ENCODE measurements at regions not wholly inside any gene's neighbourhood (a gene's known extent, or its start where the extent isn't known, plus 50 kb on each side); places are given as distances from the start of the nearest gene placed in this dataset.
A peak's percentile ranks its signal among the peaks of the same experiment; 100 is the strongest.

DNA sequence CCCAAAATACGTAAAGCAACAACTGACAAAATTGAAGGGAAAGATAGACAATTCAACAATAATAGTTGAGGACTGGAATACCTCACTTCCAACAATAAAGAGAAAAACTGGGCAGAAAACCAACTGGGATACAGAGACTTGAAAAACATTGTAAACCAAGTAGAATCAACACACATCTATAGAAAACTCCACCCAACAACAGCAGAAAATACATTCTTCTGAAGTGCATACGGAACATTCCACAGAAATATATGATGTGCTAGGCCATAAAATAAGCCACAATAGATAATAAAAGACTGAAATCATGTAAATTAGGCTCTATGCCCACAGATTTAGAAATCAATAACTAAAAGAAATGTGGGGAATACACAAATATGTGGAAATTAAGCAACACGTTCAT lies 98.4 kb upstream of the THBS1 start:
- no peaks in the 10 kb centered on the region for H3K36me3 Mint-ChIP-seq (ENCODE audit: insufficient read depth)
- H3K27me3 Mint-ChIP-seq (ENCODE audit: low read depth), result peaks cover 2% of the 10 kb centered on the region
- no peak for DNase-seq
- H3K9me3 Mint-ChIP-seq, result no peaks in the 10 kb centered on the region
- H3K4me1 Mint-ChIP-seq (ENCODE audit: low read depth), result no peaks in the 10 kb centered on the region
- no peak overlapping the region for H3K4me3 Mint-ChIP-seq
- no peak for ATAC-seq

DNA sequence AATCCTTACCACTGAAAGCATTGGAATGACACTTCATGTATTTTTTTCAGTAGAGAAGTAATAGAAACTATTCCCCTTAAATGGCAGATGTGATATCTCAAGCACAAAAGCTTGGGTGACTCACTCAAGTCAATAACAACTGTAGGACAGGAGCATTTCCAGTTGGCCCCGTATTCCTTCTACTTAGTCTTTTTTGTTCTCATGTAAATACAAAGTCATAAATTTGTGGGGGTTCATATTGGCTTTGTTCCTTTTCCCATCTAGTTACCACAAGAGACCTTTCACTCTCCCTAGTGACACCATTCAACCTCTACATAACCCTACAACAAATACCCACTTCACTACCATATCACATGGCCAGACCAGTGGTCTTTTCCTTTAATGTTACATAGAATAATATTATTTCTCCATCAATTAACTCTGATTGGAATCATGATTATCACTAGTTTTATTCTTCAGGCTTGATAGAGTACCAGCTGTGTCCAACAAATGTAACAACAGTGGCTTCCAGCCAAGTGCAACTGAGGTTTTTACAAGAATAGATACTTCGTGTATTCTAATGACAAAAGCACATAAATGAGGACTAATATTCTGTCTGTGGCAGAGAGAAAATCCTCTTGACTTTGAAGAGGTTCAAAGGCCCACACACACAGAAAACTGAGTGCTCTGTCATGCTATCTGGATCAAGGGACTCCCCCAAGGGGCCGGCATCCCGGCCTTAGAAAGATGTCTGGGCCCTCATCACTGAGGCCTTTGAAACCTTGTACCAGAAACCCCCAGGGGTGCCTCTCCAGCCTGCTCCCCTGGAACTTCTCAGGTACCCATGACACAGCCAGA lies 94.0 kb upstream of the THBS1 start:
- no peaks in the 10 kb centered on the region for H3K4me1 Mint-ChIP-seq (ENCODE audit: low read depth)
- no peaks in the 10 kb centered on the region for H3K9me3 Mint-ChIP-seq
- H3K4me3 Mint-ChIP-seq, result no peak overlapping the region
- DNase-seq, result no peak
- peaks cover 2% of the 10 kb centered on the region for H3K27me3 Mint-ChIP-seq (ENCODE audit: low read depth)
- no peaks in the 10 kb centered on the region for H3K36me3 Mint-ChIP-seq (ENCODE audit: insufficient read depth)
- no peak for ATAC-seq

DNA sequence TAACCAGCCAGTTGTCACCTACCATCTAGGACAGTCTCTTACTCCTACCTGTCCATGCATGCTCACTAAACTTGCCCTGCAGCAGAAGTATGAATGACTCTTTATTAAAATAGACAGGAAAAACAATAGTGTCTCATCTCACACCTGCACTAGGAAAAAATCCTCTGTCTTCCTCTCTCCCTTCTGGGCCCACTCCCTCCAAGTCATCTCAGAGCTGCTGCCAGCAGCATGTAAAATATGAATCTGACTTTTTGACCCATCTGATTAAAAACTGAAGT lies 93.5 kb upstream of the THBS1 start:
- ATAC-seq, result no peak
- no peaks in the 10 kb centered on the region for H3K4me1 Mint-ChIP-seq (ENCODE audit: low read depth)
- H3K4me3 Mint-ChIP-seq, result no peak overlapping the region

DNA sequence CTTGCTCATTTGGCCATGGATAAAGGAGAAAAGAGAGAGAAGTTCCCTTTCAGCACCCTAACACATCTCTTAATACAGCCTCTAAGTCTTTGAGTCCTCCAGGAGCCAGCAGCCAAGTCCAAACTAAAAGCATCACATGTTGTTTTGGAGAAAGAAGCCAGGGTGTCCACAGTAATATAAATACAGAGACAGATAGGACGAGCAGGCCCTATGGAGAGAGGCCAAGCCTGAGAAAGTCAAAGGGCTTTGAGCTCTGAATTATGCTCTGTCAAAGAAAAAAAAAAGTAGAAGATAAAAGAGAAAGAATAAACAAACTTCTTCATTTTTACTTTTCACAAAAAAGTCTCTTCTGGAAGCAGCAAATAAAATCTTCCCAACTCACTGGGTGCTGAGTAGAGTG lies 92.4 kb upstream of the THBS1 start:
- no peaks in the 10 kb centered on the region for H3K9me3 Mint-ChIP-seq
- H3K27me3 Mint-ChIP-seq (ENCODE audit: low read depth), result peaks cover 4% of the 10 kb centered on the region
- no peak for ATAC-seq
- no peak for DNase-seq
- no peaks in the 10 kb centered on the region for H3K4me1 Mint-ChIP-seq (ENCODE audit: low read depth)
- H3K4me3 Mint-ChIP-seq, result no peak overlapping the region
- no peaks in the 10 kb centered on the region for H3K36me3 Mint-ChIP-seq (ENCODE audit: insufficient read depth)

More for the DNA sequence above, 93.5 kb upstream of the THBS1 start:
- Mint-ChIP-seq H3K36me3 (ENCODE audit: insufficient read depth) (no peaks in the 10 kb centered on the region), H3K9me3 (no peaks in the 10 kb centered on the region), H3K27me3 (ENCODE audit: low read depth) (peaks cover 3% of the 10 kb centered on the region)
- no peak for DNase-seq

DNA sequence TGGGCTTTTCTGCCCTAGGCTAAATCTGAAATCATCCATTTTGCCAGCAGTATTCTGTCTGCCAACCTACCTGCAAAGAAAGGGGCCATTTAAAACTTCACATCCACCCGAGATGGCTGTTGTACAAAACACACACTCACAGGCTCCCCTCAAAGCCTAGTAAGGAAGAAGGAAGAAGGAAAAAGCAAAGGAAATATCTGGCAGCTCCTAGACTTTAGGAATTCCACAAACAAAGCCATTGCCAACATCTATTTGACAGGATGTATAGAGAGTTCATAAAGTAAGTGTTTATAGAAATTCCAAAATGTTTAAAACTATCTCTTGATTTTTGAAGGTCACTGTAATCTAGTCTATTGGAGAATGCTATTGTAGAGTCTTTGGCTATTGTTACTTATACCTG lies 91.9 kb upstream of the THBS1 start:
- Mint-ChIP-seq H3K4me3 (no peak overlapping the region), H3K9me3 (no peaks in the 10 kb centered on the region), H3K27me3 (ENCODE audit: low read depth) (peaks cover 4% of the 10 kb centered on the region), H3K36me3 (ENCODE audit: insufficient read depth) (no peaks in the 10 kb centered on the region), H3K4me1 (ENCODE audit: low read depth) (no peaks in the 10 kb centered on the region)
- ATAC-seq (no peak), DNase-seq (no peak)

DNA sequence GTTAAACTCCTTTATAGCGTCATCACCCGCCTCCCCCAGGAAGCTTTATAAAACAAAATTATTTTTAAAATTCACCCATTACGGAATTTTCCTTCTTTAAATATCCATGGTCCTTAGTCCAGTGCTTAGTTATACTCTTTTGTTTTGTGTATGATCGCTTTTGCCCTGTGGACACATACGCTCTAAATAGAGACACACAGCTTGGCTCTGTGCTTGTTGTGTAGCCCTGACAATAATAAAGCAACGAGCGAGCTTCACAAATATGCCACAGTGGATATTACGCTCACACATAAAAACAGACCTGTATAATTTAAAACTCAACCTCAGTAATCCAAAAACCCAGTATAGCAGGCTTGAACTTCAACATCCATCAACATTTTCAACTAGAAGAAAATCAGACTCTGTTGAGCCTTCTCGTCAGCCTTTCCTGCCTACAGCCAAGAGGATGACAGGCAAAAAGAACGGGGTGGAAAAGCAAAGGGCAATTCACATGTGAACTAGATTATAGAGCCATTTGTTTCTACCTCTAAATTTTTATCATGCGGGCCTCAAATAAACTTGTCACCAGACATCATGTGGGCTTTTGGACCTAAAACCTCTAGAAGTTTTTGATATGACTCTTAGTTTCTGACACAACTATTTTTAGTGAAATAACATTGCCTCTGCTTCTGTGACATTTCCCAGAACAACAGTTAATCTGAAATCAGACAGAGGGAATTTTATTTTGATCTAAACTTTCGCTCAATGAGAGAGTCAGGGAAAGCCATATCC lies 89.6 kb upstream of the THBS1 start:
- Mint-ChIP-seq H3K27me3 (ENCODE audit: low read depth) (peaks cover 12% of the 10 kb centered on the region), H3K9me3 (no peaks in the 10 kb centered on the region), H3K4me3 (no peak overlapping the region), H3K4me1 (ENCODE audit: low read depth) (no peaks in the 10 kb centered on the region), H3K36me3 (ENCODE audit: insufficient read depth) (no peaks in the 10 kb centered on the region)
- DNase-seq, result no peak
- ATAC-seq, result no peak

DNA sequence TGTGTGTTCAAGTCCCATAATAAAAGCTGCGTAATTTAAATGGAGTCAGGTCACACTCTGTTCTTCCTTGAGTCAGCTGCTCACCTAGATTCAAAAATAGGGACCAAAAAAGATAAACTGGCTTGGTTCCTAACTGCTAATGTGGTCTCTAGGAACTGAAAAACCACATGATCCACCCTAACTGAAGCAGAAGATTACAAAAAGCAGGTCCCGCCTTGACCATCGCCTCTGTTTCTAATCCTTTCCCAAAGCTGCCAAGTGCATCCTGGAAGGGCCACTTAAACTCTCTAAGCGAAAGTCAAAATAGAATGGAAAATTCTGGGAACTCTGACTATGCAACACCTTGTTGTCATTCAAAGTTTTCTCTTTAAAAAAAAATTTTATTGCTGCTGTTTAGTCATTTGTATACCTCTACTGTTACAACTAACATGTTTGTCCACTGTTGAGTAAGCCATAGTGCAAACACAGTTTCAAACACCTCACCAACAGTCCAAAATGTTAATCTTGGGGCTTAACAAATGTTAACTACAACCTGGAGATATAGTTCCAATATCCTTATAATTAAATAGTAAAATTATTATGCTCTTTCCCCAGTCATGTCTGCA lies 88.9 kb upstream of the THBS1 start:
- Mint-ChIP-seq H3K4me1 (ENCODE audit: low read depth) (no peaks in the 10 kb centered on the region), H3K36me3 (ENCODE audit: insufficient read depth) (no peaks in the 10 kb centered on the region), H3K27me3 (ENCODE audit: low read depth) (peaks cover 12% of the 10 kb centered on the region), H3K4me3 (no peak overlapping the region), H3K9me3 (no peaks in the 10 kb centered on the region)
- no peak for DNase-seq
- no peak for ATAC-seq

DNA sequence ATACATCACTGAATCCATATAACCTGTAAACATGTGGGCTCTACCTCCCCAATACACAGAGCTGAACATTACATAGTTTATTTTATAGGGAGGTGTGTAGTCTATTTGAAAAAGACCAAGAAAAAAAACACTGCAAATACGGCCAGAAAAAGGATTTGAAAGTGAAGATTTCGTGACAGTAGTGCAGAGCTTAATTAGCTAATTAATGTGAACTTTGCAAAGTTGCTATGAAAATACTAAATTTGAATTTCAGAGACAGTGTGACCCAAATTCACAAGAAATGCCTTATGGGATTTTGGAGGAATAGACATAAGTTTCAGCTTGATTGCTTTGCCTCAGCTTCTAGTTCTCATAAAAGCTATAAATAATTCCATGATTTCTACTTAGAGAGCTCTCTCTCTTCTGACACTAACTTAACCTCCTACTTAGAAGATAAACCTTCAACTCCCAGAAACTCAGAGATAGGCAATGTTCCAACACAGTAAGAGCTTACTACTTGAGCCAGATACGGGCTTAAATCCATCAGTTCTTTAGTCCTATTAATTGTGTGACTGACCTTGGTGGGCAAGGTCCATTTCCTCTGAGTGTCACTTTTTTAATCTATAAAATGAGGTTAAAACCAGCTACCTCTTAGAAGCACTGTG lies 87.3 kb upstream of the THBS1 start:
- H3K9me3 Mint-ChIP-seq, result no peaks in the 10 kb centered on the region
- peaks cover 4% of the 10 kb centered on the region for H3K4me1 Mint-ChIP-seq (ENCODE audit: low read depth)
- no peak overlapping the region for H3K4me3 Mint-ChIP-seq
- no peaks in the 10 kb centered on the region for H3K36me3 Mint-ChIP-seq (ENCODE audit: insufficient read depth)
- peaks cover 13% of the 10 kb centered on the region for H3K27me3 Mint-ChIP-seq (ENCODE audit: low read depth)
- DNase-seq (no peak), ATAC-seq (no peak)

DNA sequence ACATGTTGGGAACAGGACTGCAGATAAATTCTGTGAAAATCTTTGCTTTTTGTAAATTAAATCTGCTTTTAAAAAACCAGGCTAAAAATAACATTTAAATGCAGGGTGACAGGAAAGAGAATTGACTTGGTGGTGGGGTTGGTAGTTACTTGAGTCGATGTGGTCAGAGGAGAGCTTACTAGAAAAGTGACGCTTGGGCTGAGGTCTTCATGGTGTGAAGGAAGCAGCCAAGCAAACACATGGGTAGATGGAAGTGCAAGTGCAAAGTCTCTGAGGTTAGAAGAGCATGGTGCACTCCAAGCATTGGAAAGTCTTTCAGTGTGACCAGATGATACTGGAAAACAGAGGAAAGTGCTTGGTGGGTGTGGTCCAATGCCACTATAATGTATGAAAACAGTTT lies 86.4 kb upstream of the THBS1 start:
- Mint-ChIP-seq H3K9me3 (no peaks in the 10 kb centered on the region), H3K4me3 (no peak overlapping the region), H3K4me1 (ENCODE audit: low read depth) (peaks cover 4% of the 10 kb centered on the region), H3K36me3 (ENCODE audit: insufficient read depth) (no peaks in the 10 kb centered on the region), H3K27me3 (ENCODE audit: low read depth) (peaks cover 17% of the 10 kb centered on the region)
- ATAC-seq (no peak), DNase-seq (no peak)

DNA sequence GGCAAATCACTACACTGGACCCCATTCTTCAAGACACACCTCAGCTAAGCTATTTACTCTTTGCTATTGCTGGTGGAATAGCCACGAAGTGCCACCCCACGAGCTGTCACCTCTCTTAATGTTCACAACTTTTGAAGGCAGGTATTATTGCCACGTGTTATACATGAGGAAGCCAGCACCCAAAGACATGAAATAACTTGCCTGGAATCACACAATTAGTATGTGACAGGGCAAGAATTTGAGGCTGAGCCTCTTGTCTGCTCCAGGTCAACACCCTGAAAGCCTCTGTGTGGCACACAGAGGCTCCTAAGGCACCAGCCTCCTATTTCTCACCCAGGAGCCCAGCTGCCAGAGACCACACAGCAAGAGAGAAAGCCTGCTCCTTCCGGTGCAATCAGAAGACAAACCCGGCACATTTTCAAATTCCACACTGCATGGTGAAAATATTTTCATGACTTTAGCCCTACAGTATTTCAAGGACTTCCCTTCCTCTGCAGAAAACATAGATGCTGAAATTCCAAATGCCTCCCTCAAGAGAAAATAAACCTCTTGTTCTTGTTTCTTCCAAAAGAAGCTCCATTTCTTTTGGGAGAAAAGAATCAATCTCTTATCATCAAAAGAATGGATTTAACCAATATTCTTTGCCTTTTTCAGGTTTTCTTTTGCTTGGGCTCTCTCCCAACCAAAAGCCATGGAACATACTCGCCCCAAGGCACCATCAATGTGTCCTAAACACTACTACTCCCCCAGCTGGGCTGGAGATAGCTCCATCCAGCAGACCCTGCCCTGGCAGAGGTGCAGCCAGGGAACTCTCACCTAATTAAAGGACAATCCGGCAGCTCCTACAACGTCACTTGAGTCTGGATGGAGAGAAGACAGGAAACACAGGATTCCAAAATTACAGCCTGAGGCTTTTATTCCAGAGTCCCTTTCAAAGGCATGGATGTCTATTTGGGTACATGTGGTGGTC lies 84.7 kb upstream of the THBS1 start:
- ATAC-seq (no peak), DNase-seq (no peak)
- peaks cover 17% of the 10 kb centered on the region for H3K27me3 Mint-ChIP-seq (ENCODE audit: low read depth)
- no peaks in the 10 kb centered on the region for H3K9me3 Mint-ChIP-seq
- H3K36me3 Mint-ChIP-seq (ENCODE audit: insufficient read depth), result no peaks in the 10 kb centered on the region
- H3K4me3 Mint-ChIP-seq, result no peak overlapping the region
- peaks cover 4% of the 10 kb centered on the region for H3K4me1 Mint-ChIP-seq (ENCODE audit: low read depth)

DNA sequence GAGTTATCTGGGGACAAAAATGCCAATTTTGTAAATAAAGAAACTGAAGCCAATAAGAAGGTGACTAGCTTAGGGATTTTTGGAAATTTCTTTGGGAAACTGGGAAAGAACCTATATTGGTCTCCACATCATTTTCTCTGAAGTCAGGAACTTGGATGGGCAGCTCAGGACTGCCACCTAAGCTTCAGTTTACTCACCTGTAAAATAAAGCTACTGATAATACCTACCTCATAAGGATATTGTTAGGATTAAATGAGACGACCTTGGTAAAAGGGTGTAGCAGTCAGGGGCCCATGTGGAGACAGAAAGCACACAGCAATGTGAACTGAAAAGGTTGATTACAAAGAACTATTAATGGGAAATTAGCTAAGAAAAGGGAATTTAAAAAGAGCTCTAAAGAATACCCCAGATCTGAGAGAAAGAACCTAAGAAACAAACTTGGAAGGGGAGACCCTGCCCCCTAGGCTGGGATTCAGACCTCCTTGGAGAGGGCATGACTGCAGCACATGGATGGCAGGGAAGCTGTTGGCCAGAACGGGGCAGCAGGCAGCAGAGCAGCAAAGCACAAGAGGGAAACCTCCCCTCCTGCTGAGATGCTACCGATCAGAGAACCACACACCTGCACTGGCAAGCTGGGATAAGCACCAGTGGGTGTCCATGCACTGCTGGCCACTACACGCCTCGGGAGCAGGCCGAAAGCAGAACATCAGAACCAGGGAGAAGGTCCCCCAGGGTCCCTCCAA lies 83.7 kb upstream of the THBS1 start:
- Mint-ChIP-seq H3K36me3 (ENCODE audit: insufficient read depth) (no peaks in the 10 kb centered on the region), H3K4me3 (no peak overlapping the region), H3K9me3 (no peaks in the 10 kb centered on the region), H3K27me3 (ENCODE audit: low read depth) (peaks cover 17% of the 10 kb centered on the region), H3K4me1 (ENCODE audit: low read depth) (peaks cover 4% of the 10 kb centered on the region)
- ATAC-seq, result no peak
- DNase-seq, result no peak

DNA sequence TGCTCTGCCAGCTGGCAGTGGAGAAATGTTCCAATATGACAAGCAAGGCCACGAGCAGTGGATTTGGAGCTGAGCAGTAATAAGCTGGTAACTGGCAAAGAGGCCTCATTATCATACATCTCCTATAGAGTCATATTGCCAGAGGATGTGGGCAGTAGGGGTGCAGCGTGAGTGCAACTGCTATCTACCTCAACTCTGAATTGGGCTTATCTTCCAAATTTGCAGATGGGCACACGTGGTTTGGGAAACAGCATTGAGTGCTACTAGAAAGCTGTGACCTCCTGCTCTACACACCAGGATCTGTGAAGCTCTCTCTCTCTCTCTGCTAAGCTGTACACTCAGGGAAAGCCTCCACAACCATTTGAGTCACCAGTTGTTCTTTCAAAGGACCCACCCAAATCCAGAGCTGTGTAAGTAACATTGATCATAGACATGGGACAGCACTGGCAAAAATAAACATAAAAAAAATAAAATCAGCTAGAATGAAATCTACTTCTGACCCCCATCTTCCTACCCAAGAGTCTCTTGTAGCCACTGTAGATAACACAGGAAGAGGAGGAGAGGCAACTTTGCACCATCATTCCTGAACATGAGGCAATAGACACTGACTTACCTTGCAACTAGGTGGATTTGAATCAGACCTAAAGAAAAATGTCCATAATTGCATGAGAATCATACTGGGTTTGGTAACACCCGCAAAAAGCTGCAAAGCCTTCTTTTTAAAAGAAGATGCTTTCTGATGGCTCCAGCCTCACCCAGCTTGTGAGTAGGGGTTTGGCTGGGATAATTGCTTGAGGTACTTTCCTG lies 82.9 kb upstream of the THBS1 start:
- ATAC-seq (peak in 1 of 2 donors; percentile 37), DNase-seq (no peak)
- H3K27me3 Mint-ChIP-seq (ENCODE audit: low read depth), result peaks cover 14% of the 10 kb centered on the region

DNA sequence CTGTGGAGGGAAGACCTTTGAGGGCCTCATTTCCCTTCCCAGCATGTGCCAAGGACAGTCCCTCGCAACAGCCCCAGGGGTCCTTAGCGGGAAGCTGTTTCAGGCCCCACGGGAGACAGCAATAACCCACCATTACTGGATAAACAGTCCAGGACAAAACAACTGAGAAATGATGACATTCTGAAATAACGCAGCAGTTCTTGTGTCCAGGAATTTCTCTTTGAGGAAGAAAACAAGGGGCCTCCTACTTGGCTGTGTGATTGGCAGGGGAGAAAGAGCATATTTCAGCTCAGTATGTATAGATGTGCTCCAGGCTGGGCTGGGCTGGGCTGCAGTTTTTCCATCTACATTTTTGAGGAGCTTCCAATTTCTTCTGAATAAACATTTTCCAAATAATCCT lies 82.2 kb upstream of the THBS1 start:
- Mint-ChIP-seq H3K36me3 (ENCODE audit: insufficient read depth) (no peaks in the 10 kb centered on the region), H3K4me3 (no peak overlapping the region), H3K9me3 (no peaks in the 10 kb centered on the region), H3K4me1 (ENCODE audit: low read depth) (peaks cover 4% of the 10 kb centered on the region), H3K27me3 (ENCODE audit: low read depth) (peaks cover 14% of the 10 kb centered on the region)
- DNase-seq (no peak), ATAC-seq (no peak)

More for the DNA sequence above, 82.9 kb upstream of the THBS1 start:
- Mint-ChIP-seq H3K9me3 (no peaks in the 10 kb centered on the region), H3K4me1 (ENCODE audit: low read depth) (peaks cover 4% of the 10 kb centered on the region), H3K4me3 (no peak overlapping the region), H3K36me3 (ENCODE audit: insufficient read depth) (no peaks in the 10 kb centered on the region)
